ENCODE measurements at regions not wholly inside any gene's neighbourhood (a gene's known extent, or its start where the extent isn't known, plus 50 kb on each side); places are given as distances from the start of the nearest gene placed in this dataset.
"Not testable (repeated sequence)": the region's sequence is repeated elsewhere in the genome, so short reads cannot be mapped to it uniquely, and the experiment has no call there.

DNA sequence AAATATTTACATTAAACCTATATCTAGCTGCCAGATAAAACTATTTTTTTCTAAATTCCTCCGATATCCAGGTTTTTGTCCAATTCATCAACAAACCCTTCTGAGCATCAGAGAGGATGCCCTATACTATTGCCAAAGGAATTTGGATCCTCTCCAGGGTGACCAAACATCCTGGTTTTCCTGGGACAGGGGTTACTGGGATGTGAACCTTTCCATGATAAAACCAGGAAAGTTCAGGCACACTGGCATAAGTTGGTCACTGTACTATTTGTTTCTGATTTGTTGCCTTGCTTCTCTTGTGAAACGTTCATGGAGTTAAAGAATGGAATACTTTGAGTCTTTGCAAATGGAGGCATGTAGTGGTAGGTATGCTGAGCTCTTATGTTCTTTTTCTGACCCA is 63.5 kb downstream of the TLNRD1 start:
- H3K27ac ChIP-seq: no peak overlapping the region
- no peak for DNase-seq
- H3K36me3 ChIP-seq: no peaks in the 10 kb centered on the region
- no peak overlapping the region for H3K4me3 ChIP-seq (replicated peaks in 1 of 3)
- no peaks in the 10 kb centered on the region for H3K27me3 ChIP-seq
- H3K9me3 ChIP-seq: no peaks in the 10 kb centered on the region
- TF ChIP-seq POLR2A (IDR thresholded peaks at IDR 0.05): no peak
- no peak for TF ChIP-seq CTCF (IDR thresholded peaks at IDR 0.05)
- WGBS, 2 donors: 78 to 82% methylated on average over 2 of the region's 2 CpGs
- no peaks in the 10 kb centered on the region for H3K4me1 ChIP-seq
- intact Hi-C loops (cut with DNase I): no loop called here

- H3K36me3 ChIP-seq; H3K9me3 ChIP-seq; H3K4me3 ChIP-seq (replicated peaks in 1 of 3); H3K27ac ChIP-seq; DNase-seq; H3K4me1 ChIP-seq; intact Hi-C loops (cut with DNase I); H3K27me3 ChIP-seq: not testable (repeated sequence)
Observed at GRCh38 chr15:81067567-81067966, 66.5 kb upstream of the CFAP161 start.

DNA sequence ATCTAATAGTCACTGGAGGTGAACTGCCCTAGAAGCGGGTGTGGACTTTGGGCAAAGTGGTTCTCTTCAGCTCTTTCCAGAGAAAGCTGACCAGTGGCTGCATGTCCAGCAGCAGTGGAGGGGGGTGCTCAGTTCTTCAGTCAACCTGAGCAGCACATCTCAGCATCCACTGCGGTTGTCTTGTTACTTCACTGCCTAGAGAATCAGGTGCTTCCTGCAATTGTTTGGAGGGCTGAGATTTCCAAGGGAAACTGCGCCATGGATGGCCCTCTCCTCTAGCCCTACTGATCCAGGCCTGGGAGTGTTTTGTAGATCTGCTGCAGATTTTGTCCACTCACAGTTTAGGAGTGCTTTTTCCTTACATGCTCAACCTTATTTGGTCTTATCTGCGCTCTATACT is 65.6 kb upstream of the CFAP161 start:
- WGBS, 2 donors: 87 to 94% methylated on average over 3 to 4 of the region's 4 CpGs
- intact Hi-C loops (cut with DNase I): no loop called here
- no peaks in the 10 kb centered on the region for H3K4me1 ChIP-seq
- no peak for DNase-seq
- H3K4me3 ChIP-seq (replicated peaks in 1 of 3): no peak overlapping the region
- H3K9me3 ChIP-seq: no peaks in the 10 kb centered on the region
- no peak overlapping the region for H3K27ac ChIP-seq
- H3K36me3 ChIP-seq: no peaks in the 10 kb centered on the region
- H3K27me3 ChIP-seq: no peaks in the 10 kb centered on the region
- TF ChIP-seq POLR2A (IDR thresholded peaks at IDR 0.05): no peak
- no peak for TF ChIP-seq CTCF (IDR thresholded peaks at IDR 0.05)

- DNase-seq: no peak
- no peaks in the 10 kb centered on the region for H3K36me3 ChIP-seq
- 76 to 77% methylated on average over 5 of the region's 5 CpGs for WGBS, 2 donors
- intact Hi-C loops (cut with DNase I): no loop called here
- no peak overlapping the region for H3K27ac ChIP-seq
- TF ChIP-seq CTCF (IDR thresholded peaks at IDR 0.05): no peak
- TF ChIP-seq POLR2A (IDR thresholded peaks at IDR 0.05): no peak
- H3K4me1 ChIP-seq: no peaks in the 10 kb centered on the region
- H3K9me3 ChIP-seq: no peaks in the 10 kb centered on the region
- H3K27me3 ChIP-seq: no peaks in the 10 kb centered on the region
- H3K4me3 ChIP-seq (replicated peaks in 1 of 3): no peak overlapping the region
Observed at GRCh38 chr15:81069356-81069755, 64.7 kb upstream of the CFAP161 start.

DNA sequence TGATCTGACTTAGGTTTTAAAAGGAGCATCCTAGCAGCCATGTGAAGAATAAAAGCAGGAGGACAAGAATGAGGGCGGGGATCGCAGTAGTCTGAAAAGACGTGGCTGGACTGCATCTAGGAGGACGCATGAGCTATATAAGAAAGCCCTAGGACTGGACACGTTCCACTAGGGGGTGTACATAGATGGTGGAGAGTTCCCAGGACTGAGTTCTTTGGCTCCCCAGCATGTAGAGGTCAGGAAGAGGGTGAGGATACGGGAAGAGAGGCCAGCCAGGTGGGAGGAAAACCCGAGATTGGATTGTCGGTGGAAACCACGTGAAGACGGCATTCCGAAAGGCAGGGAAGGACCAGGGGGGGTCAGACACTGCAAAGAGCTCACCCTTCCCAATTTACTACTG is 64.2 kb upstream of the CFAP161 start:
- Histone ChIP-seq H3K27ac (no peak overlapping the region), H3K4me3 (replicated peaks in 1 of 3) (no peak overlapping the region), H3K9me3 (no peaks in the 10 kb centered on the region), H3K36me3 (no peaks in the 10 kb centered on the region), H3K27me3 (no peaks in the 10 kb centered on the region), H3K4me1 (no peaks in the 10 kb centered on the region)
- WGBS, 2 donors: 84 to 86% methylated on average over 11 of the region's 11 CpGs
- intact Hi-C loops (cut with DNase I): no loop called here
- DNase-seq: peak in 1 of 2 donors; percentile 3
- TF ChIP-seq POLR2A (IDR thresholded peaks at IDR 0.05) (no peak), CTCF (IDR thresholded peaks at IDR 0.05) (no peak)

DNA sequence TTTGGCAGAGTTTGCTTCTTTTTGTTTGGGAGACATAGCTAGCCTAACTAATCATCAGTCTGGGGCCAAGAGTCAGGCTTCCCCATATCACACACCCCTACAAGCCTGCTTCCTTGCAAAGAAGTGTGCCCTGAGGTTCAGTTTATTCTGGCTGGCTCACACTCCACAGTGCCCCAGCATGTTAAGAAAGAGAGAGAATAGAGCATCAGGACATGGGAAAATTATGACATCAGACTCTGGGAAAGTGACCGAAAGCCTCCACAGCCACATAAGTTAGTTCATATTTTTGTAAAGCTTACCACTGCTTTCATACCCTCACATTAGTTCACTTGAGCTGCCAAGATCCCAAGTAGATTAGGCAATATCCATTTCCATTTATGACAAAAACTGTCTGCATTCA is 63.0 kb upstream of the CFAP161 start:
- no peak overlapping the region for H3K4me3 ChIP-seq (replicated peaks in 1 of 3)
- 65 to 75% methylated on average over 1 of the region's 1 CpG for WGBS, 2 donors
- H3K27ac ChIP-seq: no peak overlapping the region
- H3K4me1 ChIP-seq: no peaks in the 10 kb centered on the region
- H3K9me3 ChIP-seq: no peaks in the 10 kb centered on the region
- intact Hi-C loops (cut with DNase I): no loop called here
- DNase-seq: no peak
- no peaks in the 10 kb centered on the region for H3K36me3 ChIP-seq
- no peak for TF ChIP-seq CTCF (IDR thresholded peaks at IDR 0.05)
- TF ChIP-seq POLR2A (IDR thresholded peaks at IDR 0.05): no peak
- H3K27me3 ChIP-seq: no peaks in the 10 kb centered on the region

Data from thyroid gland (tissue), 4 donors.